ENCODE measurements at regions not wholly inside any gene's neighbourhood (a gene's known extent, or its start where the extent isn't known, plus 50 kb on each side); places are given as distances from the start of the nearest gene placed in this dataset.

DNA sequence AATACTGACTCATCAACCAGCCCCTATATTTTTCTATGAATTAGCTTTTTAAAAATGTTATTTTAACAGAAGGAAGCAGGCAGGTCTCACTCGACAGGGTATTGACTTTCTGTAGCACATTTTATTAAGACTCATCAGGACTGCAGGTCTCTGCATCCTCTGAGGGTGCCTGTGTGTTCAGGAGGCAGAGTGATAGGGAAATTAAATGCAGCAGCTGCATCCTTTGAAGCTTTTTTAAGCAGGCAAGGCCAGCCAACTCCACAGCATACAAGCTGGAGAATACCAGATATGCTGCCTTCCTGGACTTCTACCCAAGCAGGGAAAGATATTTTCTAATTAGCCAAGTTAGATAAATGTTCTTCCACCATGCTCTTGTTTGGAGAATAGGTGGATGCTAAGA, 124.9 kb downstream of the WSCD1 start:
- TF ChIP-seq CTCF (IDR thresholded peaks at IDR 0.05; ENCODE audit: low read depth, low read length, poor library complexity, severe bottlenecking) (no peak), EZH2phosphoT487 (IDR thresholded peaks at IDR 0.05; ENCODE audit: borderline replicate concordance, low read length) (no peak)
